Ishikawa (cell line): ENCODE measurements at regions not wholly inside any gene's neighbourhood (a gene's known extent, or its start where the extent isn't known, plus 50 kb on each side); places are given as distances from the start of the nearest gene placed in this dataset.

Experiments used
- CEBPB ChIP-seq: IDR thresholded peaks from 2 replicates; pipeline ENCODE4 v1.6.1; 2012
- CREB1 ChIP-seq: IDR thresholded peaks from 2 replicates; pipeline ENCODE4 v1.6.1; 2012; ENCODE audit warnings: low read depth
- EGR1 ChIP-seq: IDR thresholded peaks from 2 replicates; pipeline ENCODE4 v1.6.1; 2012
- EP300 ChIP-seq: IDR thresholded peaks from 2 replicates; pipeline ENCODE4 v1.6.1; 2012; ENCODE audit warnings: borderline replicate concordance
- NFIC ChIP-seq: IDR thresholded peaks from 2 replicates; pipeline ENCODE4 v1.6.1; 2012
- RAD21 ChIP-seq: IDR thresholded peaks from 2 replicates; pipeline ENCODE4 v1.6.1; 2012; ENCODE audit warnings: low read depth
- TAF1 ChIP-seq: IDR thresholded peaks from 2 replicates; pipeline ENCODE4 v1.6.1; 2012; ENCODE audit warnings: low read depth, mild to moderate bottlenecking
- TCF12 ChIP-seq: IDR thresholded peaks from 2 replicates; pipeline ENCODE4 v1.6.1; 2012; ENCODE audit warnings: low read depth
- TEAD4 ChIP-seq: IDR thresholded peaks from 2 replicates; pipeline ENCODE4 v1.6.1; 2012
- YY1 ChIP-seq: IDR thresholded peaks from 2 replicates; pipeline ENCODE4 v1.6.1; 2012; ENCODE audit warnings: low read depth
- ZBTB7A ChIP-seq: IDR thresholded peaks from 2 replicates; pipeline ENCODE4 v1.6.1; 2012; ENCODE audit warnings: low read depth
- TF ChIP-seq, protein P1 (sequence below): IDR thresholded peaks from 2 replicates; pipeline ENCODE4 v1.6.1; 2012; ENCODE audit warnings: low read depth, mild to moderate bottlenecking
- TF ChIP-seq, protein P2 (sequence below): IDR thresholded peaks from 2 replicates; pipeline ENCODE4 v1.6.1; 2012
- TF ChIP-seq, protein P3 (sequence below): IDR thresholded peaks from 2 replicates; pipeline ENCODE4 v1.6.1; 2012

DNA sequence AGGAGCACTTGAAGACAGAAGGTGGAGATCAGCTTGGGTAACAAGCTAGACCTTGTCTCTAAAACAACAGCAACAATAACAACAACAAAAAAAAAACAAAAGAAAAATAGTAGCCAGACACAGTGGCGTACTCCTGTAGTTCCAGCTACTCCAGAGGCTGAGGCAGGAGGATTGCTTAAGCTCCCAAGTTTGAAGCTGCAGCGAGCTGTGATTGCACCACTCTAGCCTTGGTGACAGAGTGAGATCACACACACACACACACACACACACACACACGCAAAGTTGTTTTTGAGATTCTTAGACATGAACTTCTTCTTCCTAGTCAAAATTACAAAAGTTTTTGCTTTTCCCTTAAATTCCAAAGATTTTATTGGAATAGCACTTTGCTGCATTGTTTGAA is 93.0 kb upstream of the IGSF10 start:
- TF ChIP-seq TAF1, result no peak
- no peak for TF ChIP-seq EGR1
- TF ChIP-seq, protein P1, sequence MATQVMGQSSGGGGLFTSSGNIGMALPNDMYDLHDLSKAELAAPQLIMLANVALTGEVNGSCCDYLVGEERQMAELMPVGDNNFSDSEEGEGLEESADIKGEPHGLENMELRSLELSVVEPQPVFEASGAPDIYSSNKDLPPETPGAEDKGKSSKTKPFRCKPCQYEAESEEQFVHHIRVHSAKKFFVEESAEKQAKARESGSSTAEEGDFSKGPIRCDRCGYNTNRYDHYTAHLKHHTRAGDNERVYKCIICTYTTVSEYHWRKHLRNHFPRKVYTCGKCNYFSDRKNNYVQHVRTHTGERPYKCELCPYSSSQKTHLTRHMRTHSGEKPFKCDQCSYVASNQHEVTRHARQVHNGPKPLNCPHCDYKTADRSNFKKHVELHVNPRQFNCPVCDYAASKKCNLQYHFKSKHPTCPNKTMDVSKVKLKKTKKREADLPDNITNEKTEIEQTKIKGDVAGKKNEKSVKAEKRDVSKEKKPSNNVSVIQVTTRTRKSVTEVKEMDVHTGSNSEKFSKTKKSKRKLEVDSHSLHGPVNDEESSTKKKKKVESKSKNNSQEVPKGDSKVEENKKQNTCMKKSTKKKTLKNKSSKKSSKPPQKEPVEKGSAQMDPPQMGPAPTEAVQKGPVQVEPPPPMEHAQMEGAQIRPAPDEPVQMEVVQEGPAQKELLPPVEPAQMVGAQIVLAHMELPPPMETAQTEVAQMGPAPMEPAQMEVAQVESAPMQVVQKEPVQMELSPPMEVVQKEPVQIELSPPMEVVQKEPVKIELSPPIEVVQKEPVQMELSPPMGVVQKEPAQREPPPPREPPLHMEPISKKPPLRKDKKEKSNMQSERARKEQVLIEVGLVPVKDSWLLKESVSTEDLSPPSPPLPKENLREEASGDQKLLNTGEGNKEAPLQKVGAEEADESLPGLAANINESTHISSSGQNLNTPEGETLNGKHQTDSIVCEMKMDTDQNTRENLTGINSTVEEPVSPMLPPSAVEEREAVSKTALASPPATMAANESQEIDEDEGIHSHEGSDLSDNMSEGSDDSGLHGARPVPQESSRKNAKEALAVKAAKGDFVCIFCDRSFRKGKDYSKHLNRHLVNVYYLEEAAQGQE, result no peak
- TF ChIP-seq NFIC, result no peak
- no peak for TF ChIP-seq TEAD4
- no peak for TF ChIP-seq EP300
- TF ChIP-seq RAD21, result no peak
- no peak for TF ChIP-seq ZBTB7A
- TF ChIP-seq YY1, result no peak
- TF ChIP-seq, protein P2, sequence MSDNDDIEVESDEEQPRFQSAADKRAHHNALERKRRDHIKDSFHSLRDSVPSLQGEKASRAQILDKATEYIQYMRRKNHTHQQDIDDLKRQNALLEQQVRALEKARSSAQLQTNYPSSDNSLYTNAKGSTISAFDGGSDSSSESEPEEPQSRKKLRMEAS, result no peak
- no peak for TF ChIP-seq CEBPB
- no peak for TF ChIP-seq CREB1
- TF ChIP-seq, protein P3, sequence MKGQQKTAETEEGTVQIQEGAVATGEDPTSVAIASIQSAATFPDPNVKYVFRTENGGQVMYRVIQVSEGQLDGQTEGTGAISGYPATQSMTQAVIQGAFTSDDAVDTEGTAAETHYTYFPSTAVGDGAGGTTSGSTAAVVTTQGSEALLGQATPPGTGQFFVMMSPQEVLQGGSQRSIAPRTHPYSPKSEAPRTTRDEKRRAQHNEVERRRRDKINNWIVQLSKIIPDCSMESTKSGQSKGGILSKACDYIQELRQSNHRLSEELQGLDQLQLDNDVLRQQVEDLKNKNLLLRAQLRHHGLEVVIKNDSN, result no peak
- TF ChIP-seq TCF12, result no peak
